ENCODE measurements at regions not wholly inside any gene's neighbourhood (a gene's known extent, or its start where the extent isn't known, plus 50 kb on each side); places are given as distances from the start of the nearest gene placed in this dataset.

GRCh38 chr18:29321561-29321960, 1144.6 kb upstream of the CDH2 start:
- TF ChIP-seq CTCF (IDR thresholded peaks at IDR 0.05) (no peak), ZFX (IDR thresholded peaks at IDR 0.05; ENCODE audit: borderline replicate concordance) (no peak)
